ENCODE measurements at regions not wholly inside any gene's neighbourhood (a gene's known extent, or its start where the extent isn't known, plus 50 kb on each side); places are given as distances from the start of the nearest gene placed in this dataset.
"Not testable (repeated sequence)": the region's sequence is repeated elsewhere in the genome, so short reads cannot be mapped to it uniquely, and the experiment has no call there.

DNA sequence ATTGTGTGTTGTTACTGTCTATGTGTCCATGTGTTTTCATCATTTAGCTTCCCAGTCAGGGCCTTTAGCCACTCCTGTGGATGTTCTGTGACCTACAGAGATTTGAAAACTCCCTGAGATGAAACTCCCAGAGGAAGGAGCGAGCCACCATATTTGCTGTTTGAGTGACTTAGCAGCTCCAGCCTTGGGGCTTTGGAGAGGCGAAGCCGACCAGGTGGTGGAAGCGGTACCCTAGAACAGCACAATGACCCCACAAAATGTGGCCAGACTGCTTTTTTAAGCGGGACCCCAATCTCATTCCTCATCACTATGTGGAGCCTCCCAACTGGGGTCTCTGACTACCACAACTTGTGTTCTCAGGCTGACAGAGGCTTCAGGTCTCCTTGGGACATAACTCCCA, 323.9 kb upstream of the KCND2 start:
- Histone ChIP-seq H3K9me3 (ENCODE audit: insufficient read depth, low read length) (no peaks in the 10 kb centered on the region), H3K79me2 (ENCODE audit: insufficient read depth, low read length) (no peaks in the 10 kb centered on the region), H3K27me3 (ENCODE audit: low read length) (no peaks in the 10 kb centered on the region), H3K4me2 (ENCODE audit: low read depth, low read length, poor library complexity, severe bottlenecking) (no peak overlapping the region), H3K27ac (ENCODE audit: low read depth, low read length) (no peak overlapping the region), H3F3A (ENCODE audit: insufficient read depth) (no peaks in the 10 kb centered on the region), H3K4me3 (ENCODE audit: insufficient read depth, low read length, poor library complexity, severe bottlenecking) (no peak overlapping the region), H2AFZ (ENCODE audit: low read depth, low read length, severe bottlenecking) (no peak overlapping the region), H3K36me3 (ENCODE audit: low read length) (no peaks in the 10 kb centered on the region), H3K9me2 (replicated peaks; ENCODE audit: insufficient read depth, low read length) (no peaks in the 10 kb centered on the region), H4K20me1 (ENCODE audit: low read depth, low read length) (no peaks in the 10 kb centered on the region), H3K9ac (ENCODE audit: low read length) (no peak overlapping the region)
- TF ChIP-seq, protein P1, sequence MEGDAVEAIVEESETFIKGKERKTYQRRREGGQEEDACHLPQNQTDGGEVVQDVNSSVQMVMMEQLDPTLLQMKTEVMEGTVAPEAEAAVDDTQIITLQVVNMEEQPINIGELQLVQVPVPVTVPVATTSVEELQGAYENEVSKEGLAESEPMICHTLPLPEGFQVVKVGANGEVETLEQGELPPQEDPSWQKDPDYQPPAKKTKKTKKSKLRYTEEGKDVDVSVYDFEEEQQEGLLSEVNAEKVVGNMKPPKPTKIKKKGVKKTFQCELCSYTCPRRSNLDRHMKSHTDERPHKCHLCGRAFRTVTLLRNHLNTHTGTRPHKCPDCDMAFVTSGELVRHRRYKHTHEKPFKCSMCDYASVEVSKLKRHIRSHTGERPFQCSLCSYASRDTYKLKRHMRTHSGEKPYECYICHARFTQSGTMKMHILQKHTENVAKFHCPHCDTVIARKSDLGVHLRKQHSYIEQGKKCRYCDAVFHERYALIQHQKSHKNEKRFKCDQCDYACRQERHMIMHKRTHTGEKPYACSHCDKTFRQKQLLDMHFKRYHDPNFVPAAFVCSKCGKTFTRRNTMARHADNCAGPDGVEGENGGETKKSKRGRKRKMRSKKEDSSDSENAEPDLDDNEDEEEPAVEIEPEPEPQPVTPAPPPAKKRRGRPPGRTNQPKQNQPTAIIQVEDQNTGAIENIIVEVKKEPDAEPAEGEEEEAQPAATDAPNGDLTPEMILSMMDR (IDR thresholded peaks at IDR 0.05; ENCODE audit: insufficient read depth, low read length, poor library complexity, severe bottlenecking): no peak
- TF ChIP-seq EZH2phosphoT487 (conservative IDR thresholded peaks at IDR 0.05; ENCODE audit: low read length): no peak

DNA sequence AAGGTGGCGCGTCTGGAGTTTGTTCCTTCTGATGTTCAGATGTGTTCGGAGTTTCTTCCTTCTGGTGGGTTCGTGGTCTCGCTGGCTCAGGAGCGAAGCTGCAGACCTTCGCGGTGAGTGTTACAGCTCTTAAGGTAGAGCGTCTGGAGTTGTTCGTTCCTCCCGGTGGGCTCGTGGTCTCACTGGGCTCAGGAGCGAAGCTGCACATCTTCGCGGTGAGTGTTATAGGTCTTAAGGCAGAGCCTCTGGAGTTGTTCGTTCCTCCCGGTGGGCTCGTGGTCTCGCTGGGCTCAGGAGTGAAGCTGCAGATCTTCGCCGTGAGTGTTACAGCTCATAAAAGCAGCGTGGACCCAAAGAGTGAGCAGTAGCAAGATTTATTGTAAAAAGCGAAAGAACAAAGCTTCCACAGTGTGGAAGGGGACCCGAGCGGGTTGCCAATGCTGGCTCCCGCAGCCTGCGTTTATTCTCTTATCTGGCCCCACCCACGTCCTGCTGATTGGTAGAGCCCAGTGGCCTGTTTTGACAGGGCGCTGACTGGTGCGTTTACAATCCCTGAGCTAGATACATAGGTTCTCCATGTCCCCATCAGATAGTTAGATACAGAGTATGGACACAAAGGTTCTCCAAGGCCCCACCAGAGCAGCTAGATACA, 322.5 kb upstream of the KCND2 start:
- not testable (repeated sequence) for H3K9me3 ChIP-seq (ENCODE audit: insufficient read depth, low read length); H3K9me2 ChIP-seq (replicated peaks; ENCODE audit: insufficient read depth, low read length); H3K27ac ChIP-seq (ENCODE audit: low read depth, low read length); H3K79me2 ChIP-seq (ENCODE audit: insufficient read depth, low read length); H2AFZ ChIP-seq (ENCODE audit: low read depth, low read length, severe bottlenecking); H3K27me3 ChIP-seq (ENCODE audit: low read length); H3K4me3 ChIP-seq (ENCODE audit: insufficient read depth, low read length, poor library complexity, severe bottlenecking); H4K20me1 ChIP-seq (ENCODE audit: low read depth, low read length); H3K4me2 ChIP-seq (ENCODE audit: low read depth, low read length, poor library complexity, severe bottlenecking); H3F3A ChIP-seq (ENCODE audit: insufficient read depth); H3K9ac ChIP-seq (ENCODE audit: low read length); H3K36me3 ChIP-seq (ENCODE audit: low read length)

DNA sequence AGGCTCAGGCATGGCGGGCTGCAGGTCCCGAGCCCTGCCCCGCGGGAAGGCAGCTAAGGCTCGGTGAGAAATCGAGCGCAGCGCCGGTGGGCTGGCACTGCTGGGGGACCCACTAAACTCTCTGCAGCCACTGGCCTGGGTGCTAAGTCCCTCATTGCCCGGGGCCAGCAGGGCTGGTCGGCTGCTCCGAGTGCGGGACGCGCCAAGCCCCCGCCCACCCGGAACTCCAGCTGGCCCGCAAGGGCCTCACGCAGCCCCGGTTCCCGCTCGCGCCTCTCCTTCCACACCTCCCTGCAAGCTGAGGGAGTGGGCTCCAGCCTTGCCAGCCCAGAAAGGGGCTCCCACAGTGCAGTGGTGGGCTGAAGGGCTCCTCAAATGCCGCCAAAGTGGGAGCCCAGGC, 321.4 kb upstream of the KCND2 start:
- not testable (repeated sequence) for H3K9ac ChIP-seq (ENCODE audit: low read length); H3K9me2 ChIP-seq (replicated peaks; ENCODE audit: insufficient read depth, low read length); H3K27me3 ChIP-seq (ENCODE audit: low read length); H3K4me3 ChIP-seq (ENCODE audit: insufficient read depth, low read length, poor library complexity, severe bottlenecking); H3K4me2 ChIP-seq (ENCODE audit: low read depth, low read length, poor library complexity, severe bottlenecking); H3F3A ChIP-seq (ENCODE audit: insufficient read depth); H3K9me3 ChIP-seq (ENCODE audit: insufficient read depth, low read length); H3K27ac ChIP-seq (ENCODE audit: low read depth, low read length); H2AFZ ChIP-seq (ENCODE audit: low read depth, low read length, severe bottlenecking); H4K20me1 ChIP-seq (ENCODE audit: low read depth, low read length); H3K79me2 ChIP-seq (ENCODE audit: insufficient read depth, low read length); H3K36me3 ChIP-seq (ENCODE audit: low read length)

DNA sequence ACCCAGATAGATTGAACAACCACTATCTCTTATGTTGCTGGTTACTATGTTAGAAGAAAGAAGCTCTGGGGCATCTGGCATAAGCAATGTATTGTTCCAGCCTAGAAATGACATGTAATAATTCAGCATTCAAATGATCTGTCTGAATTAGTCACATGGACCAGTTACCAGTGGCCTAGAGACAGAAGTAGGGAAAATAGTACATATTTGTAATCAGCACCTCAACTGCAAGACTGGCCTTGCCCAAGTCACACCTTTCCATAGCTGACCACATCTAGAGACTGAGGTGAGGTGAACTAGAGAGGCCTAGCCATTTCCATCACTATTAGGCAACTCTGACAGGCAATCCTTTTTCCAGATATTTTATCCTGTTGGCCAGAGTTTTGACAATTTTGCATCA, 315.6 kb upstream of the KCND2 start:
- Histone ChIP-seq H3K9ac (ENCODE audit: low read length) (no peak overlapping the region), H3K9me2 (replicated peaks; ENCODE audit: insufficient read depth, low read length) (no peaks in the 10 kb centered on the region), H3K36me3 (ENCODE audit: low read length) (no peaks in the 10 kb centered on the region), H3K79me2 (ENCODE audit: insufficient read depth, low read length) (no peaks in the 10 kb centered on the region), H2AFZ (ENCODE audit: low read depth, low read length, severe bottlenecking) (no peak overlapping the region), H3K9me3 (ENCODE audit: insufficient read depth, low read length) (no peaks in the 10 kb centered on the region), H3K27me3 (ENCODE audit: low read length) (no peaks in the 10 kb centered on the region), H4K20me1 (ENCODE audit: low read depth, low read length) (no peaks in the 10 kb centered on the region), H3K4me3 (ENCODE audit: insufficient read depth, low read length, poor library complexity, severe bottlenecking) (no peak overlapping the region), H3K27ac (ENCODE audit: low read depth, low read length) (no peak overlapping the region), H3F3A (ENCODE audit: insufficient read depth) (no peaks in the 10 kb centered on the region), H3K4me2 (ENCODE audit: low read depth, low read length, poor library complexity, severe bottlenecking) (no peak overlapping the region)
- TF ChIP-seq, protein P1 (IDR thresholded peaks at IDR 0.05; ENCODE audit: insufficient read depth, low read length, poor library complexity, severe bottlenecking): no peak
- TF ChIP-seq EZH2phosphoT487 (conservative IDR thresholded peaks at IDR 0.05; ENCODE audit: low read length): no peak
